Peyer's patch (tissue), 4 donors: ENCODE measurements at regions not wholly inside any gene's neighbourhood (a gene's known extent, or its start where the extent isn't known, plus 50 kb on each side); places are given as distances from the start of the nearest gene placed in this dataset.
A peak's percentile ranks its signal among the peaks of the same experiment; 100 is the strongest.

Source experiments
- DNase-seq, 3 donors: peaks; one replicate each; pipeline ENCODE4 v3.0.0-alpha.2; 2017 to 2019
- H3K27ac ChIP-seq, 4 donors: fragments of 200-600 bp; sonication (generic); one replicate each; pipeline ENCODE4 v1.5.1; 2016 to 2019
- H3K27me3 ChIP-seq, 2 donors: fragments of 200-600 bp; sonication (generic); one replicate each; pipeline ENCODE4 v1.5.1; 2019
- H3K36me3 ChIP-seq, 3 donors: fragments of 200-600 bp; sonication (generic); one replicate each; pipeline ENCODE4 v1.5.1; 2016 to 2019
- H3K4me1 ChIP-seq, 4 donors: fragments of 200-600 bp; sonication (generic); one replicate each; pipeline ENCODE4 v1.5.1; 2016 to 2019
- H3K4me3 ChIP-seq, 4 donors: fragments of 200-600 bp; sonication (generic); 1 replicate in 3 of 4; 2 replicates in 1 of 4; pipeline ENCODE4 v1.5.1; 2016 to 2019; ENCODE audit warnings: mild to moderate bottlenecking in 1 of 4
- H3K9me3 ChIP-seq, 4 donors: fragments of 200-600 bp; sonication (generic); one replicate each; pipeline ENCODE4 v1.5.1; 2016 to 2019; ENCODE audit warnings: mild to moderate bottlenecking in 1 of 4
- CTCF ChIP-seq, 6 experiments: fragments of 450-650 bp in 4 of 6; fragments of 200-600 bp in 2 of 6; sonication (generic) in 1 of 6; IDR thresholded peaks; one replicate each; pipeline ENCODE4 v1.5.1; 2017 to 2019; ENCODE audit warnings: antibody characterized with exemption in 6 of 6, mild to moderate bottlenecking in 3 of 6, moderate library complexity in 1 of 6
- POLR2A ChIP-seq, 2 donors: fragments of 450-650 bp; IDR thresholded peaks; one replicate each; pipeline ENCODE4 v1.5.1; 2017; ENCODE audit warnings: antibody characterized with exemption in 2 of 2, mild to moderate bottlenecking in 2 of 2, moderate library complexity in 2 of 2

- DNase-seq, result no peak
- no peak overlapping the region for H3K27ac ChIP-seq
- peaks cover 0 to 24% (median 4%) of the 10 kb centered on the region in 4 donors for H3K4me1 ChIP-seq
- H3K9me3 ChIP-seq, result no peaks in the 10 kb centered on the region
- no peak overlapping the region for H3K4me3 ChIP-seq
- H3K27me3 ChIP-seq, result no peaks in the 10 kb centered on the region
- TF ChIP-seq POLR2A (IDR thresholded peaks at IDR 0.05) (no peak), CTCF (IDR thresholded peaks at IDR 0.05) (no peak)
- no peaks in the 10 kb centered on the region for H3K36me3 ChIP-seq
Measured at GRCh38 chr5:173768891-173769290, 119.3 kb upstream of the CPEB4 start.

GRCh38 chr5:173770637-173771036 lies 117.5 kb upstream of the CPEB4 start:
- peaks cover 0 to 14% (median 0%) of the 10 kb centered on the region in 4 donors for H3K4me1 ChIP-seq
- H3K27me3 ChIP-seq, result no peaks in the 10 kb centered on the region
- H3K9me3 ChIP-seq, result no peaks in the 10 kb centered on the region
- no peaks in the 10 kb centered on the region for H3K36me3 ChIP-seq
- no peak overlapping the region for H3K4me3 ChIP-seq
- H3K27ac ChIP-seq, result no peak overlapping the region
- no peak for DNase-seq
- no peak for TF ChIP-seq POLR2A (IDR thresholded peaks at IDR 0.05)

- Histone ChIP-seq H3K27ac (peak overlapping the region in 2 of 4 donors; percentile 15 to 29), H3K4me1 (peaks cover 0 to 14% (median 0%) of the 10 kb centered on the region in 4 donors), H3K36me3 (no peaks in the 10 kb centered on the region), H3K9me3 (no peaks in the 10 kb centered on the region), H3K27me3 (no peaks in the 10 kb centered on the region), H3K4me3 (no peak overlapping the region)
- TF ChIP-seq CTCF (IDR thresholded peaks at IDR 0.05) (no peak), POLR2A (IDR thresholded peaks at IDR 0.05) (no peak)
- no peak for DNase-seq
Measured at GRCh38 chr5:173771121-173771724, 116.9 kb upstream of the CPEB4 start.

GRCh38 chr5:173771725-173772383 lies 116.3 kb upstream of the CPEB4 start:
- H3K27me3 ChIP-seq, result no peaks in the 10 kb centered on the region
- H3K4me3 ChIP-seq, result no peak overlapping the region
- H3K4me1 ChIP-seq, result peaks cover 0 to 14% (median 0%) of the 10 kb centered on the region in 4 donors
- no peaks in the 10 kb centered on the region for H3K36me3 ChIP-seq
- peak overlapping the region in 2 of 4 donors; percentile 6 to 29 for H3K27ac ChIP-seq
- TF ChIP-seq POLR2A (IDR thresholded peaks at IDR 0.05), result no peak
- no peaks in the 10 kb centered on the region for H3K9me3 ChIP-seq
- DNase-seq, result no peak

- no peaks in the 10 kb centered on the region for H3K9me3 ChIP-seq
- TF ChIP-seq POLR2A (IDR thresholded peaks at IDR 0.05) (no peak), CTCF (IDR thresholded peaks at IDR 0.05) (no peak)
- no peaks in the 10 kb centered on the region for H3K36me3 ChIP-seq
- H3K4me1 ChIP-seq, result peaks cover 0 to 14% (median 0%) of the 10 kb centered on the region in 4 donors
- H3K27ac ChIP-seq, result peak overlapping the region in 1 of 4 donors; percentile 6
- no peaks in the 10 kb centered on the region for H3K27me3 ChIP-seq
- DNase-seq, result no peak
- no peak overlapping the region for H3K4me3 ChIP-seq
Measured at GRCh38 chr5:173772384-173773059, 115.6 kb upstream of the CPEB4 start.

- Histone ChIP-seq H3K27ac (no peak overlapping the region), H3K9me3 (no peaks in the 10 kb centered on the region)
- TF ChIP-seq POLR2A (IDR thresholded peaks at IDR 0.05) (no peak), CTCF (IDR thresholded peaks at IDR 0.05) (no peak)
Measured at GRCh38 chr5:173774271-173774761, 113.8 kb upstream of the CPEB4 start.

More at GRCh38 chr5:173774271-173774761, 113.8 kb upstream of the CPEB4 start:
- peaks cover 0 to 14% (median 0%) of the 10 kb centered on the region in 4 donors for H3K4me1 ChIP-seq
- DNase-seq, result no peak
- H3K27me3 ChIP-seq, result no peaks in the 10 kb centered on the region
- no peak overlapping the region for H3K4me3 ChIP-seq
- no peaks in the 10 kb centered on the region for H3K36me3 ChIP-seq
